ENCODE measurements at regions not wholly inside any gene's neighbourhood (a gene's known extent, or its start where the extent isn't known, plus 50 kb on each side); places are given as distances from the start of the nearest gene placed in this dataset.
"Not testable (repeated sequence)": the region's sequence is repeated elsewhere in the genome, so short reads cannot be mapped to it uniquely, and the experiment has no call there.

GRCh38 chr1:83287391-83287790, 711.5 kb downstream of the TTLL7 start:
- WGBS, 2 donors (ENCODE audit: low coverage in 1 of 2), result 92 to 100% methylated on average over 1 of the region's 1 CpG
- H3K4me1 ChIP-seq, H3K4me3 ChIP-seq, H3K9me3 ChIP-seq, H3K27me3 ChIP-seq, ATAC-seq, H3K27ac ChIP-seq, H3K36me3 ChIP-seq: not testable (repeated sequence)

- 49% methylated on average over 3 of the region's 3 CpGs; no CpG with 5 or more reads in 1 of the 2 donors for WGBS, 2 donors (ENCODE audit: low coverage in 1 of 2)
- not testable (repeated sequence) for H3K27me3 ChIP-seq, H3K4me3 ChIP-seq, H3K27ac ChIP-seq, H3K4me1 ChIP-seq, ATAC-seq, H3K9me3 ChIP-seq, H3K36me3 ChIP-seq
Measured at GRCh38 chr1:83274656-83275055, 724.3 kb downstream of the TTLL7 start.

GRCh38 chr1:83272484-83272883, 726.4 kb downstream of the TTLL7 start:
- not testable (repeated sequence) for H3K27ac ChIP-seq, H3K4me1 ChIP-seq, ATAC-seq, H3K4me3 ChIP-seq, H3K9me3 ChIP-seq, H3K27me3 ChIP-seq, H3K36me3 ChIP-seq
- 76 to 89% methylated on average over 1 of the region's 1 CpG for WGBS, 2 donors (ENCODE audit: low coverage in 1 of 2)

GRCh38 chr1:83271834-83272233, 727.1 kb downstream of the TTLL7 start:
- not testable (repeated sequence) for H3K27me3 ChIP-seq, ATAC-seq, H3K27ac ChIP-seq, H3K4me1 ChIP-seq, H3K9me3 ChIP-seq, H3K36me3 ChIP-seq, H3K4me3 ChIP-seq
- WGBS, 2 donors (ENCODE audit: low coverage in 1 of 2), result 18 to 59% methylated on average over 3 of the region's 3 CpGs

GRCh38 chr1:83270801-83271200, 728.1 kb downstream of the TTLL7 start:
- WGBS, 2 donors (ENCODE audit: low coverage in 1 of 2), result 100% methylated on average over 1 of the region's 1 CpG; no CpG with 5 or more reads in 1 of the 2 donors

GRCh38 chr1:83263808-83264207, 735.1 kb downstream of the TTLL7 start:
- H3K9me3 ChIP-seq, H3K4me3 ChIP-seq, H3K27ac ChIP-seq, H3K36me3 ChIP-seq, H3K4me1 ChIP-seq, ATAC-seq, H3K27me3 ChIP-seq: not testable (repeated sequence)
- WGBS, 2 donors (ENCODE audit: low coverage in 1 of 2), result 100% methylated on average over 4 of the region's 14 CpGs; no CpG with 5 or more reads in 1 of the 2 donors

More at GRCh38 chr1:83270801-83271200, 728.1 kb downstream of the TTLL7 start:
- not testable (repeated sequence) for H3K27ac ChIP-seq, H3K36me3 ChIP-seq, H3K4me1 ChIP-seq, H3K4me3 ChIP-seq, ATAC-seq, H3K27me3 ChIP-seq, H3K9me3 ChIP-seq

- peaks cover 0 to 14% (median 0%) of the 10 kb centered on the region in 3 donors for H3K9me3 ChIP-seq
- not testable (repeated sequence) for H3K27ac ChIP-seq, H3K4me1 ChIP-seq, H3K27me3 ChIP-seq, ATAC-seq, H3K4me3 ChIP-seq, H3K36me3 ChIP-seq
- 93 to 96% methylated on average over 4 of the region's 4 CpGs for WGBS, 2 donors (ENCODE audit: low coverage in 1 of 2)
Measured at GRCh38 chr1:83251687-83252086, 747.2 kb downstream of the TTLL7 start.

GRCh38 chr1:83246780-83247179, 752.2 kb downstream of the TTLL7 start:
- not testable (repeated sequence) for H3K27me3 ChIP-seq, H3K4me3 ChIP-seq, H3K4me1 ChIP-seq, H3K36me3 ChIP-seq, ATAC-seq, H3K27ac ChIP-seq
- 83 to 100% methylated on average over 1 of the region's 3 CpGs for WGBS, 2 donors (ENCODE audit: low coverage in 1 of 2)
- H3K9me3 ChIP-seq, result peaks cover 0 to 10% (median 0%) of the 10 kb centered on the region in 3 donors

- H3K4me3 ChIP-seq, H3K27me3 ChIP-seq, ATAC-seq, H3K4me1 ChIP-seq, H3K27ac ChIP-seq, H3K36me3 ChIP-seq, H3K9me3 ChIP-seq: not testable (repeated sequence)
Measured at GRCh38 chr1:83244832-83245231, 754.1 kb downstream of the TTLL7 start.

- H3K27me3 ChIP-seq, H3K4me1 ChIP-seq, H3K36me3 ChIP-seq, H3K4me3 ChIP-seq, H3K9me3 ChIP-seq, ATAC-seq, H3K27ac ChIP-seq: not testable (repeated sequence)
Measured at GRCh38 chr1:83239568-83239967, 759.4 kb downstream of the TTLL7 start.

GRCh38 chr1:83238654-83239053, 760.3 kb downstream of the TTLL7 start:
- not testable (repeated sequence) for H3K36me3 ChIP-seq, H3K27ac ChIP-seq, ATAC-seq, H3K27me3 ChIP-seq, H3K4me1 ChIP-seq, H3K9me3 ChIP-seq, H3K4me3 ChIP-seq

GRCh38 chr1:83219788-83220187, 779.1 kb downstream of the TTLL7 start:
- not testable (repeated sequence) for H3K27me3 ChIP-seq, H3K4me3 ChIP-seq, H3K9me3 ChIP-seq, ATAC-seq, H3K27ac ChIP-seq, H3K4me1 ChIP-seq, H3K36me3 ChIP-seq

- not testable (repeated sequence) for ATAC-seq, H3K27ac ChIP-seq, H3K4me1 ChIP-seq, H3K36me3 ChIP-seq, H3K27me3 ChIP-seq, H3K9me3 ChIP-seq, H3K4me3 ChIP-seq
- WGBS, 2 donors (ENCODE audit: low coverage in 1 of 2), result 78 to 82% methylated on average over 3 to 5 of the region's 5 CpGs
Measured at GRCh38 chr1:83218036-83218716, 780.8 kb downstream of the TTLL7 start.

GRCh38 chr1:83214317-83214716, 784.6 kb downstream of the TTLL7 start:
- ATAC-seq, result not testable (repeated sequence)

GRCh38 chr1:83213648-83214047, 785.3 kb downstream of the TTLL7 start:
- H3K27me3 ChIP-seq, H3K4me1 ChIP-seq, H3K27ac ChIP-seq, H3K36me3 ChIP-seq, ATAC-seq, H3K9me3 ChIP-seq, H3K4me3 ChIP-seq: not testable (repeated sequence)
- 100% methylated on average over 2 of the region's 3 CpGs; no CpG with 5 or more reads in 1 of the 2 donors for WGBS, 2 donors (ENCODE audit: low coverage in 1 of 2)

More at GRCh38 chr1:83214317-83214716, 784.6 kb downstream of the TTLL7 start:
- H3K4me3 ChIP-seq, H3K27ac ChIP-seq, H3K36me3 ChIP-seq, H3K27me3 ChIP-seq, H3K4me1 ChIP-seq, H3K9me3 ChIP-seq: not testable (repeated sequence)
